Keratinocyte (primary cell): ENCODE measurements at regions not wholly inside any gene's neighbourhood (a gene's known extent, or its start where the extent isn't known, plus 50 kb on each side); places are given as distances from the start of the nearest gene placed in this dataset.

ENCODE experiments used
- EZH2 ChIP-seq: IDR thresholded peaks from one replicate; pipeline ENCODE4 v1.6.1; 2012; ENCODE audit warnings: inconsistent platforms, mild to moderate bottlenecking, low read length, moderate library complexity
- TF ChIP-seq, protein P1 (sequence below), 3 experiments: IDR thresholded peaks in 1 of 3; conservative IDR thresholded peaks in 1 of 3; optimal IDR thresholded peaks in 1 of 3; 2 replicates in 2 of 3; 3 replicates in 1 of 3; pipeline versions ENCODE3 to v1.5.1; 2011; ENCODE audit warnings: low read length in 3 of 3, mild to moderate bottlenecking in 3 of 3, moderate library complexity in 2 of 3, control low read depth in 1 of 3, inconsistent platforms in 1 of 3; ENCODE audit not compliant: insufficient read depth in 2 of 3; ENCODE audit errors: extremely low read depth in 1 of 3

- TF ChIP-seq, protein P1, sequence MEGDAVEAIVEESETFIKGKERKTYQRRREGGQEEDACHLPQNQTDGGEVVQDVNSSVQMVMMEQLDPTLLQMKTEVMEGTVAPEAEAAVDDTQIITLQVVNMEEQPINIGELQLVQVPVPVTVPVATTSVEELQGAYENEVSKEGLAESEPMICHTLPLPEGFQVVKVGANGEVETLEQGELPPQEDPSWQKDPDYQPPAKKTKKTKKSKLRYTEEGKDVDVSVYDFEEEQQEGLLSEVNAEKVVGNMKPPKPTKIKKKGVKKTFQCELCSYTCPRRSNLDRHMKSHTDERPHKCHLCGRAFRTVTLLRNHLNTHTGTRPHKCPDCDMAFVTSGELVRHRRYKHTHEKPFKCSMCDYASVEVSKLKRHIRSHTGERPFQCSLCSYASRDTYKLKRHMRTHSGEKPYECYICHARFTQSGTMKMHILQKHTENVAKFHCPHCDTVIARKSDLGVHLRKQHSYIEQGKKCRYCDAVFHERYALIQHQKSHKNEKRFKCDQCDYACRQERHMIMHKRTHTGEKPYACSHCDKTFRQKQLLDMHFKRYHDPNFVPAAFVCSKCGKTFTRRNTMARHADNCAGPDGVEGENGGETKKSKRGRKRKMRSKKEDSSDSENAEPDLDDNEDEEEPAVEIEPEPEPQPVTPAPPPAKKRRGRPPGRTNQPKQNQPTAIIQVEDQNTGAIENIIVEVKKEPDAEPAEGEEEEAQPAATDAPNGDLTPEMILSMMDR (optimal IDR thresholded peaks at IDR 0.05 in 1 of 3, IDR thresholded peaks at IDR 0.05 in 1 of 3, conservative IDR thresholded peaks at IDR 0.05 in 1 of 3; ENCODE audit: extremely low read depth in 1 of 3, insufficient read depth in 2 of 3, low read length in 3 of 3), result no peak
- no peak for TF ChIP-seq EZH2
These were observed 91.0 kb upstream of the CDH19 start for GRCh38 chr18:66694852-66695251.
